GM12878 (cell line): ENCODE measurements at regions not wholly inside any gene's neighbourhood (a gene's known extent, or its start where the extent isn't known, plus 50 kb on each side); places are given as distances from the start of the nearest gene placed in this dataset.

ENCODE experiments used
- CEBPZ ChIP-seq: fragments of 150-350 bp; IDR thresholded peaks from 2 replicates; pipeline ENCODE4 v1.6.1; 2016; ENCODE audit warnings: low read depth, low read length
- CHD4 ChIP-seq: fragments of 200-600 bp; sonication (generic); IDR thresholded peaks from 2 replicates; pipeline ENCODE4 v1.6.1; 2016; ENCODE audit warnings: mild to moderate bottlenecking
- CREM ChIP-seq: IDR thresholded peaks from 2 replicates; pipeline ENCODE4 v1.6.1; 2014; ENCODE audit warnings: antibody characterized with exemption, low read depth
- HDGF ChIP-seq: fragments of 450-650 bp; IDR thresholded peaks from 2 replicates; pipeline ENCODE4 v1.6.1; 2016; ENCODE audit warnings: antibody characterized with exemption
- IRF3 ChIP-seq: fragments of 450-650 bp; IDR thresholded peaks from 2 replicates; pipeline ENCODE4 v1.6.1; 2014; ENCODE audit warnings: mild to moderate bottlenecking
- MTA2 ChIP-seq: fragments of 450-650 bp; IDR thresholded peaks from 2 replicates; pipeline ENCODE4 v1.6.1; 2016; ENCODE audit warnings: low read depth, mild to moderate bottlenecking, moderate library complexity
- NFXL1 ChIP-seq: fragments of 450-650 bp; IDR thresholded peaks from 2 replicates; pipeline ENCODE4 v1.6.1; 2017; ENCODE audit warnings: antibody characterized with exemption, mild to moderate bottlenecking, borderline replicate concordance
- NFYB ChIP-seq: IDR thresholded peaks from 2 replicates; pipeline ENCODE4 v1.6.1; 2011; ENCODE audit warnings: low read depth, mild to moderate bottlenecking, low read length, improper control_type of control experiment, moderate library complexity; ENCODE audit not compliant: insufficient read depth
- NKRF ChIP-seq: fragments of 450-650 bp; conservative IDR thresholded peaks from 2 replicates; pipeline ENCODE4 v1.6.1; 2017; ENCODE audit warnings: mild to moderate bottlenecking, moderate library complexity
- RAD51 ChIP-seq: fragments of 450-650 bp; IDR thresholded peaks from 2 replicates; pipeline ENCODE4 v1.6.1; 2016; ENCODE audit warnings: moderate library complexity, mild to moderate bottlenecking, inconsistent platforms
- RBBP5 ChIP-seq: fragments of 200-600 bp; sonication (generic); conservative IDR thresholded peaks from 2 replicates; pipeline ENCODE4 v1.6.1; 2016
- TBL1XR1 ChIP-seq: IDR thresholded peaks from 2 replicates; pipeline ENCODE4 v1.6.1; 2012; ENCODE audit warnings: low read depth, low read length, improper control_type of control experiment
- ZNF24 ChIP-seq: fragments of 450-650 bp; IDR thresholded peaks from 2 replicates; pipeline ENCODE4 v1.6.1; 2017; ENCODE audit warnings: antibody characterized with exemption, mild to moderate bottlenecking
- ZNF592 ChIP-seq: fragments of 450-650 bp; IDR thresholded peaks from 2 replicates; pipeline ENCODE4 v1.6.1; 2017; ENCODE audit warnings: mild to moderate bottlenecking, moderate library complexity

- TF ChIP-seq ZNF592 (no peak), HDGF (no peak), RBBP5 (no peak), NFYB (no peak), CREM (no peak), MTA2 (no peak), NKRF (no peak), NFXL1 (no peak), CHD4 (no peak), TBL1XR1 (no peak), IRF3 (no peak), RAD51 (no peak), ZNF24 (no peak), CEBPZ (no peak)
These were observed 1327.3 kb downstream of the TBC1D22A start (continued) for GRCh38 chr22:48089601-48090331.
